ENCODE measurements at regions not wholly inside any gene's neighbourhood (a gene's known extent, or its start where the extent isn't known, plus 50 kb on each side); places are given as distances from the start of the nearest gene placed in this dataset.
"Not testable (repeated sequence)": the region's sequence is repeated elsewhere in the genome, so short reads cannot be mapped to it uniquely, and the experiment has no call there.

GRCh38 chr6:120272038-120272437 lies 922.5 kb upstream of the MAN1A1 start:
- intact Hi-C loops (cut with micrococcal nuclease; ENCODE audit: unreplicated experiment) = no loop called here
- no peaks in the 10 kb centered on the region for H3K79me2 ChIP-seq (ENCODE audit: insufficient read depth, low read depth, low read length)
- H4K20me1 ChIP-seq (ENCODE audit: insufficient read depth, low read length) = no peaks in the 10 kb centered on the region
- H2AFZ ChIP-seq (ENCODE audit: low read length) = no peak overlapping the region
- no TSS peak for BruUV-seq (replicated peaks)
- no peak overlapping the region for H3K27ac ChIP-seq (ENCODE audit: low read depth, low read length, poor library complexity, severe bottlenecking)
- no peaks in the 10 kb centered on the region for H3K9me3 ChIP-seq (ENCODE audit: low read length)
- TF ChIP-seq CTCF (conservative IDR thresholded peaks at IDR 0.05; ENCODE audit: low read length) = no peak
- TF ChIP-seq EZH2phosphoT487 (IDR thresholded peaks at IDR 0.05; ENCODE audit: borderline replicate concordance, low read depth, low read length) = no peak
- POLR2A ChIA-PET = no interaction called here
- H3K9me2 ChIP-seq (ENCODE audit: insufficient read depth, low read length) = no peaks in the 10 kb centered on the region; the same call in 1 of the 2 replicates
- H3K4me1 ChIP-seq (ENCODE audit: insufficient read depth, low read length, poor library complexity, severe bottlenecking) = no peaks in the 10 kb centered on the region
- H3K4me2 ChIP-seq (ENCODE audit: low read length) = no peak overlapping the region
- no peaks in the 10 kb centered on the region for H3K36me3 ChIP-seq (ENCODE audit: insufficient read depth, low read length)
- CTCF ChIA-PET (ENCODE audit: unreplicated experiment) = no interaction called here
- DNase-seq (ENCODE audit: low spot score) = no peak
- no peak overlapping the region for H3K4me3 ChIP-seq (ENCODE audit: low read depth, low read length, poor library complexity, severe bottlenecking)

- H2AFZ ChIP-seq (ENCODE audit: low read length); H3K9me3 ChIP-seq (ENCODE audit: low read length); H3K9me2 ChIP-seq (ENCODE audit: insufficient read depth, low read length); BruUV-seq (replicated peaks); intact Hi-C loops (cut with micrococcal nuclease; ENCODE audit: unreplicated experiment); H3K4me3 ChIP-seq (ENCODE audit: low read depth, low read length, poor library complexity, severe bottlenecking); POLR2A ChIA-PET; H4K20me1 ChIP-seq (ENCODE audit: insufficient read depth, low read length); DNase-seq (ENCODE audit: low spot score); H3K4me1 ChIP-seq (ENCODE audit: insufficient read depth, low read length, poor library complexity, severe bottlenecking); H3K27ac ChIP-seq (ENCODE audit: low read depth, low read length, poor library complexity, severe bottlenecking); H3K36me3 ChIP-seq (ENCODE audit: insufficient read depth, low read length); H3K79me2 ChIP-seq (ENCODE audit: insufficient read depth, low read depth, low read length); H3K4me2 ChIP-seq (ENCODE audit: low read length); CTCF ChIA-PET (ENCODE audit: unreplicated experiment): not testable (repeated sequence)
Observed at GRCh38 chr6:120268256-120268655, 918.7 kb upstream of the MAN1A1 start.

- H3K4me2 ChIP-seq (ENCODE audit: low read length) = no peak overlapping the region
- BruUV-seq (replicated peaks) = no TSS peak
- no peaks in the 10 kb centered on the region for H3K4me1 ChIP-seq (ENCODE audit: insufficient read depth, low read length, poor library complexity, severe bottlenecking)
- no peaks in the 10 kb centered on the region for H3K79me2 ChIP-seq (ENCODE audit: insufficient read depth, low read depth, low read length)
- intact Hi-C loops (cut with micrococcal nuclease; ENCODE audit: unreplicated experiment) = no loop called here
- no peaks in the 10 kb centered on the region for H4K20me1 ChIP-seq (ENCODE audit: insufficient read depth, low read length)
- H3K36me3 ChIP-seq (ENCODE audit: insufficient read depth, low read length) = no peaks in the 10 kb centered on the region
- ChIA-PET POLR2A (no interaction called here), CTCF (ENCODE audit: unreplicated experiment) (no interaction called here)
- H3K9me2 ChIP-seq (ENCODE audit: insufficient read depth, low read length) = no peaks in the 10 kb centered on the region
- H3K9me3 ChIP-seq (ENCODE audit: low read length) = no peaks in the 10 kb centered on the region
- H2AFZ ChIP-seq (ENCODE audit: low read length) = no peak overlapping the region
- no peak for DNase-seq (ENCODE audit: low spot score)
- H3K27ac ChIP-seq (ENCODE audit: low read depth, low read length, poor library complexity, severe bottlenecking) = no peak overlapping the region
- H3K4me3 ChIP-seq (ENCODE audit: low read depth, low read length, poor library complexity, severe bottlenecking) = no peak overlapping the region
- TF ChIP-seq EZH2phosphoT487 (IDR thresholded peaks at IDR 0.05; ENCODE audit: borderline replicate concordance, low read depth, low read length) = no peak
- TF ChIP-seq CTCF (conservative IDR thresholded peaks at IDR 0.05; ENCODE audit: low read length) = 0 out of 2 replicates have a peak, but pooled peaks have one; percentile 8
Observed at GRCh38 chr6:120262354-120262753, 912.8 kb upstream of the MAN1A1 start.
